Peyer's patch (tissue), 4 donors: ENCODE measurements at regions not wholly inside any gene's neighbourhood (a gene's known extent, or its start where the extent isn't known, plus 50 kb on each side); places are given as distances from the start of the nearest gene placed in this dataset.

Experiments used
- POLR2A ChIP-seq, 2 donors: fragments of 450-650 bp; IDR thresholded peaks; one replicate each; pipeline ENCODE4 v1.5.1; 2017; ENCODE audit warnings: antibody characterized with exemption in 2 of 2, mild to moderate bottlenecking in 2 of 2, moderate library complexity in 2 of 2
- TF ChIP-seq, protein P1 (sequence below), 6 experiments: fragments of 450-650 bp in 4 of 6; fragments of 200-600 bp in 2 of 6; sonication (generic) in 1 of 6; IDR thresholded peaks; one replicate each; pipeline ENCODE4 v1.5.1; 2017 to 2019; ENCODE audit warnings: antibody characterized with exemption in 6 of 6, mild to moderate bottlenecking in 3 of 6, moderate library complexity in 1 of 6

DNA sequence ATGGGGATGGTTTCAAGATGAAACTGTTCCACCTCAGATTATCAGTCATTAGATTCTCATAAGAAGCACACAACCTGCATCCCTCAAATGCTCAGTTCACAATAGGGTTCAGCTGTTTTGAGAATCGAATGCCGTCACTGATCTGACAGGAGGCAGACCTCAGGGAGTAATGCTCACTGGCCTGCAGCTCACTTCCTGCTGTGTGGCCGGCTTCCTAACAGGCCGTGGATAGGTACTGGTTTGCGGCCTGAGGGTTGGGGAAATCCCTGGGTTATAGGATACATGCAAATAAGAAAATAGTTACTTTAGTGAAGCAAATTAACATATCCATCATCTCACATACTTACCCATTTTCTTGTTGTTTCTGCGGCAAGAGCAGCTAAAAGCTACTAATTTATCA, 160.4 kb downstream of the MAD2L1 start:
- TF ChIP-seq, protein P1, sequence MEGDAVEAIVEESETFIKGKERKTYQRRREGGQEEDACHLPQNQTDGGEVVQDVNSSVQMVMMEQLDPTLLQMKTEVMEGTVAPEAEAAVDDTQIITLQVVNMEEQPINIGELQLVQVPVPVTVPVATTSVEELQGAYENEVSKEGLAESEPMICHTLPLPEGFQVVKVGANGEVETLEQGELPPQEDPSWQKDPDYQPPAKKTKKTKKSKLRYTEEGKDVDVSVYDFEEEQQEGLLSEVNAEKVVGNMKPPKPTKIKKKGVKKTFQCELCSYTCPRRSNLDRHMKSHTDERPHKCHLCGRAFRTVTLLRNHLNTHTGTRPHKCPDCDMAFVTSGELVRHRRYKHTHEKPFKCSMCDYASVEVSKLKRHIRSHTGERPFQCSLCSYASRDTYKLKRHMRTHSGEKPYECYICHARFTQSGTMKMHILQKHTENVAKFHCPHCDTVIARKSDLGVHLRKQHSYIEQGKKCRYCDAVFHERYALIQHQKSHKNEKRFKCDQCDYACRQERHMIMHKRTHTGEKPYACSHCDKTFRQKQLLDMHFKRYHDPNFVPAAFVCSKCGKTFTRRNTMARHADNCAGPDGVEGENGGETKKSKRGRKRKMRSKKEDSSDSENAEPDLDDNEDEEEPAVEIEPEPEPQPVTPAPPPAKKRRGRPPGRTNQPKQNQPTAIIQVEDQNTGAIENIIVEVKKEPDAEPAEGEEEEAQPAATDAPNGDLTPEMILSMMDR (IDR thresholded peaks at IDR 0.05) = no peak
- TF ChIP-seq POLR2A (IDR thresholded peaks at IDR 0.05) = no peak
